ENCODE measurements at regions not wholly inside any gene's neighbourhood (a gene's known extent, or its start where the extent isn't known, plus 50 kb on each side); places are given as distances from the start of the nearest gene placed in this dataset.

DNA sequence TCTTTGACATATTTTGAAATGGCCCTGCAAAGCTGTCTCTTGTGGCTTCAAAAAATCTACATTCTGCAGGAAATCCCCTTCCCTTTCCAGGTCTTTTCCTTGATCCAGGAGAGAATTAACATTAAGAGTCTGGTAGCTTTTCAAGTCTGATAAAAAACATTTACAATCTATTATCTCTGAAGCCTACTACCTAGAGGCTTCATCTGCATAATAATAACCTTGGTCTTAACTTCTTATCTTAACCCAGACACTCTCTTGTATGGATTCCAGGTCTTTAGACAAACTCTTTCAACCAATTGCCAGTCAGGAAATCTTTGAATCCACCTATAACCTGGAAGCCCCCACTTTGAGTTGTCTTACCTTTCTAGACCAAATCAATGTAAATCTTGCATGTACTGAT lies 179.3 kb upstream of the ZC3H15 start:
- TF ChIP-seq, protein P1, sequence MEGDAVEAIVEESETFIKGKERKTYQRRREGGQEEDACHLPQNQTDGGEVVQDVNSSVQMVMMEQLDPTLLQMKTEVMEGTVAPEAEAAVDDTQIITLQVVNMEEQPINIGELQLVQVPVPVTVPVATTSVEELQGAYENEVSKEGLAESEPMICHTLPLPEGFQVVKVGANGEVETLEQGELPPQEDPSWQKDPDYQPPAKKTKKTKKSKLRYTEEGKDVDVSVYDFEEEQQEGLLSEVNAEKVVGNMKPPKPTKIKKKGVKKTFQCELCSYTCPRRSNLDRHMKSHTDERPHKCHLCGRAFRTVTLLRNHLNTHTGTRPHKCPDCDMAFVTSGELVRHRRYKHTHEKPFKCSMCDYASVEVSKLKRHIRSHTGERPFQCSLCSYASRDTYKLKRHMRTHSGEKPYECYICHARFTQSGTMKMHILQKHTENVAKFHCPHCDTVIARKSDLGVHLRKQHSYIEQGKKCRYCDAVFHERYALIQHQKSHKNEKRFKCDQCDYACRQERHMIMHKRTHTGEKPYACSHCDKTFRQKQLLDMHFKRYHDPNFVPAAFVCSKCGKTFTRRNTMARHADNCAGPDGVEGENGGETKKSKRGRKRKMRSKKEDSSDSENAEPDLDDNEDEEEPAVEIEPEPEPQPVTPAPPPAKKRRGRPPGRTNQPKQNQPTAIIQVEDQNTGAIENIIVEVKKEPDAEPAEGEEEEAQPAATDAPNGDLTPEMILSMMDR (IDR thresholded peaks at IDR 0.05), result no peak
- no peak for TF ChIP-seq POLR2AphosphoS5 (IDR thresholded peaks at IDR 0.05)
- TF ChIP-seq POLR2A (IDR thresholded peaks at IDR 0.05), result no peak

Data from prostate gland (tissue), 2 donors.